ENCODE measurements at regions not wholly inside any gene's neighbourhood (a gene's known extent, or its start where the extent isn't known, plus 50 kb on each side); places are given as distances from the start of the nearest gene placed in this dataset.
"Not testable (repeated sequence)": the region's sequence is repeated elsewhere in the genome, so short reads cannot be mapped to it uniquely, and the experiment has no call there.

GRCh38 chr15:20025040-20025439, 516.6 kb downstream of the GOLGA6L6 start:
- not testable (repeated sequence) for H3K27ac ChIP-seq

- H3K27ac ChIP-seq: not testable (repeated sequence)
Measured at GRCh38 chr15:20022349-20022748, 519.3 kb downstream of the GOLGA6L6 start.

- H3K27ac ChIP-seq: not testable (repeated sequence)
Measured at GRCh38 chr15:20021351-20021750, 520.2 kb downstream of the GOLGA6L6 start.

GRCh38 chr15:20020588-20020987, 521.0 kb downstream of the GOLGA6L6 start:
- not testable (repeated sequence) for H3K27ac ChIP-seq

GRCh38 chr15:20019758-20020157, 521.8 kb downstream of the GOLGA6L6 start:
- not testable (repeated sequence) for H3K27ac ChIP-seq

GRCh38 chr15:20017581-20017980, 524.0 kb downstream of the GOLGA6L6 start:
- H3K27ac ChIP-seq: not testable (repeated sequence)

- H3K27ac ChIP-seq: not testable (repeated sequence)
Measured at GRCh38 chr15:20016941-20017340, 524.7 kb downstream of the GOLGA6L6 start.

GRCh38 chr15:20012837-20013236, 528.8 kb downstream of the GOLGA6L6 start:
- not testable (repeated sequence) for H3K27ac ChIP-seq

- not testable (repeated sequence) for H3K27ac ChIP-seq
Measured at GRCh38 chr15:20010759-20011158, 530.8 kb downstream of the GOLGA6L6 start.

- not testable (repeated sequence) for H3K27ac ChIP-seq
Measured at GRCh38 chr15:20009619-20010018, 532.0 kb downstream of the GOLGA6L6 start.

GRCh38 chr15:20007338-20007737, 534.3 kb downstream of the GOLGA6L6 start:
- not testable (repeated sequence) for H3K27ac ChIP-seq

- not testable (repeated sequence) for H3K27ac ChIP-seq
Measured at GRCh38 chr15:20003471-20003870, 538.1 kb downstream of the GOLGA6L6 start.

GRCh38 chr15:20002560-20002959, 539.0 kb downstream of the GOLGA6L6 start:
- H3K27ac ChIP-seq: not testable (repeated sequence)

GRCh38 chr15:19996574-19997194, 544.9 kb downstream of the GOLGA6L6 start:
- H3K27ac ChIP-seq: not testable (repeated sequence)

GRCh38 chr15:19995296-19995695, 546.3 kb downstream of the GOLGA6L6 start:
- H3K27ac ChIP-seq: not testable (repeated sequence)

GRCh38 chr15:19992428-19992827, 549.2 kb downstream of the GOLGA6L6 start:
- no peak overlapping the region for H3K27ac ChIP-seq
- TF ChIP-seq ZFX (IDR thresholded peaks at IDR 0.05; ENCODE audit: borderline replicate concordance) (no peak), CTCF (IDR thresholded peaks at IDR 0.05) (no peak)

Measured in 22Rv1 (cell line).